GM19395 (cell line): ENCODE measurements at regions not wholly inside any gene's neighbourhood (a gene's known extent, or its start where the extent isn't known, plus 50 kb on each side); places are given as distances from the start of the nearest gene placed in this dataset.
"Not testable (repeated sequence)": the region's sequence is repeated elsewhere in the genome, so short reads cannot be mapped to it uniquely, and the experiment has no call there.

ENCODE experiments used
- ATAC-seq: cut with Tn5 transposase; IDR thresholded peaks from one replicate; pipeline ENCODE4 v1.9.1; 2021; ENCODE audit warnings: mild to moderate bottlenecking, moderate library complexity; ENCODE audit not compliant: unreplicated experiment

- ATAC-seq, result not testable (repeated sequence)
Observed at GRCh38 chr6:86283596-86283995, 640.9 kb upstream of the SYNCRIP start.

GRCh38 chr6:86276056-86276455 is 633.4 kb upstream of the SYNCRIP start:
- ATAC-seq, result no peak

- ATAC-seq, result no peak
Observed at GRCh38 chr6:86273936-86274335, 631.2 kb upstream of the SYNCRIP start.

GRCh38 chr6:86256615-86257187 is 614.0 kb upstream of the SYNCRIP start:
- ATAC-seq, result no peak

- no peak for ATAC-seq
Observed at GRCh38 chr6:86255973-86256372, 613.3 kb upstream of the SYNCRIP start.

DNA sequence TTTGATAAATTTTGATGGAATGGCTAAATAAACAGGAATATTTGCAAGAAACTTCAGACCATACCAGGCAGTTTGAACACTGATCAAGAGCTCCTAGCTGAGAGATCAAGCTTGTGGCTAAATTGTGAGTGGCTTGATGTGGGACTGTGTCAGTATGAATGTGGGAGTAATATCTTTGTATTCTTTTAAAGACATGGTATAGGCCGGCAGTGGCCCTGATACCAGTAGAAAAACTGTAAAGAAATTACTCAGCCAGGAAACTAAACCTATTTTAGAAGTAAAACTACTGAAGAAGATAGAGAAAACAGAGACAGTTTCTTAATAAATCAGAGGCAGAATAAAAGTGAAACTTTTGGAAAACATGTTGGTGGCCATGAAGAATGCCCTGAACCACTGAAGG is 608.4 kb upstream of the SYNCRIP start:
- no peak for ATAC-seq

- ATAC-seq, result no peak
Observed at GRCh38 chr6:86217906-86218305, 575.2 kb upstream of the SYNCRIP start.

DNA sequence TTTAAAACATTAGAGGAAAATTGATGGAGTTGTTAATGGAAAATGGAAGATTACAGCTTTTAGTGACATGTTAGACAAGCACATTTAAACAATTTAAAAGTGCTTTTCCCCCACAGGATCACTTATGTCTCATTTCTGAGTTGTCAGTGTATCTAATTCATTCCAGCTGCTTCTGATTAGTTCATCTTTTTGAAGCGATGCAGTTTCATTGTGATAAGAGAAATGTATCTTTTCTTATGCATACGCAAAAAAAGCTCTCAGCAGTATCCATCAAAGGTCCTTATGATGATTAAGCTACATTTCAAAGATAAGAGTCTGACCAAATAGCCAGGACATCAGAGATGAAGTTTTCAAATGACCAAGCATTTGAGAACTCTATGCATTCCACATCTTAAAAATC is 572.6 kb upstream of the SYNCRIP start:
- no peak for ATAC-seq

- ATAC-seq, result no peak
Observed at GRCh38 chr6:86205980-86206379, 563.3 kb upstream of the SYNCRIP start.

GRCh38 chr6:86203044-86203443 is 560.4 kb upstream of the SYNCRIP start:
- peak; percentile 76 for ATAC-seq

- no peak for ATAC-seq
Observed at GRCh38 chr6:86193821-86194220, 551.1 kb upstream of the SYNCRIP start.

- peak; percentile 97 for ATAC-seq
Observed at GRCh38 chr6:86192123-86192522, 549.4 kb upstream of the SYNCRIP start.

- ATAC-seq, result not testable (repeated sequence)
Observed at GRCh38 chr6:86175149-86175548, 532.5 kb upstream of the SYNCRIP start.

DNA sequence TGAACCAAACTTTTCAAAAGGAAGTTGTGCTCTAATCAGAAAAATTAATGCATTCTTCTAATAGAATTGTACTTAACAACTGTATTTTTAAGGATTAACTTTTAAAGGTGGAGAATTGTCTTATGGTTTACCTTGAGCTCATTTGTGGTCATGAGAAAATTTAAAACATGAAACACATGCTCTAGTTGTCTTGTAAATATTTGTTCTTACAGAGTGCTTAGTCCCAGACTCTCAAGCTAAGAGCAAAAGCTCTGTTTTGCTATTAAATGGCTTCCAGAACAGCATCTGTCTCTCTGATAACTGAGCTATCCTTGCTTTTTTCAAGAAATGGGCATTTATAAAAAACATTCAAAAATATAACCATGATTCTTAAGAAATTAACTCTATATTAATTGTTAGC is 512.2 kb upstream of the SYNCRIP start:
- ATAC-seq, result no peak

- ATAC-seq, result no peak
Observed at GRCh38 chr6:86153521-86153920, 510.8 kb upstream of the SYNCRIP start.

GRCh38 chr6:86152546-86152945 is 509.9 kb upstream of the SYNCRIP start:
- ATAC-seq, result no peak

DNA sequence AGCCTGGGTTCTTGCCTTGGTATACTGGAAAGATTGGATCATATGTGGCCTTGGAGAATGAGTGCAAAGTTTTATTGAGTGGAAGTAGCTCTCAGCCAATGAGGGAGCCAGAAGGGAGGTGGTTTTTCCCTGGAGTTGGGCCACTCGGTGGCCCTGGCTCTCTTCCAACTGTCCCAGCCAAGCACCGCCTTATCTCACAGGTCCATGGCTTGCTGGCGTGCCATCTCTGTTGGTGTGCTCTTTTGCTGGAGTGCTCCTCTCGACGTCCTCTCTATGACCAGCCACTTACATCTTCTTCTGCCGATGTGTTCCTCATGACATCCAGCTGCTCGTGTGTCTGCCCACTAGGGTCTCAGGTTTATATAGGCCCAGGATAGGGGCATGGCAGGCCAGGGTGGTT is 505.9 kb upstream of the SYNCRIP start:
- no peak for ATAC-seq

- ATAC-seq, result no peak
Observed at GRCh38 chr6:86147859-86148258, 505.2 kb upstream of the SYNCRIP start.

- ATAC-seq, result no peak
Observed at GRCh38 chr6:86147311-86147710, 504.6 kb upstream of the SYNCRIP start.

DNA sequence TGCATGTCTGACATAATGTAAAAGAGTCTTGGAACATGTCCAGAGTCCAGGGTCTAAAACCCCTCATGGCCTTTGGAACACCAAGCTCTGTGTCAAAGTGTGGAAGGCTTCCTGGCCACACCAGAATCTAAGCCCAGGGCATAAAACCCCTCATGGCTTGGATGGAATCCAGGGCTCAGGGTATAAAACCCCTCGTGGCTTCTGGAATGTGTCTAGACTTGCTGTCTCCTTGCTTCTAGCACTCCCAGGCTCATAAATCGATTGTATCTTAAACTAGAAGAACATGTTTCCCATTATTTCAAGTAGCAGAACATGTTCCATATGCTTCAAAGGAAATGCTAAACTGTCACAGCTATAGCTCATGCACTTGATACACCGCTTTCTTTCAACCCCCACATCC is 504.1 kb upstream of the SYNCRIP start:
- not testable (repeated sequence) for ATAC-seq

DNA sequence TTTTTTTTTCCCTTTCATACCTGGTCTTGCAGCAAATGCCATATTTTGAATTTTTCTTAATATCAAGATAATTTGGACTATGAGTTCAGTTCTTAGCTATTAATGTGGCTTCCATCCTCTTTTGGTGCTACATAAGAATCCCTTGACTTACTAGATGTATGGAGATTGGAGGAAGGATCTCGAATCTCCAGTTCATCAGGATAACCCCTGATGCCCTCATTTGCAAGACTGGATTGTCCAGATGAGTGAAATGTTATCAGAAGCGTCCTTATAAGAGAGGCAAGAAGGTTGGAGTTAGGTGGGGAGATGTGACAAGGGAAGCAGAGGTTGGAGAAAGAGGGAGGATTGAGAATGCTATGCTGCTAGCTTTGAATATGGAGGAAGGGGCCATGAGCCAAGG is 499.6 kb upstream of the SYNCRIP start:
- ATAC-seq, result no peak

- no peak for ATAC-seq
Observed at GRCh38 chr6:86128130-86128814, 485.6 kb upstream of the SYNCRIP start.

DNA sequence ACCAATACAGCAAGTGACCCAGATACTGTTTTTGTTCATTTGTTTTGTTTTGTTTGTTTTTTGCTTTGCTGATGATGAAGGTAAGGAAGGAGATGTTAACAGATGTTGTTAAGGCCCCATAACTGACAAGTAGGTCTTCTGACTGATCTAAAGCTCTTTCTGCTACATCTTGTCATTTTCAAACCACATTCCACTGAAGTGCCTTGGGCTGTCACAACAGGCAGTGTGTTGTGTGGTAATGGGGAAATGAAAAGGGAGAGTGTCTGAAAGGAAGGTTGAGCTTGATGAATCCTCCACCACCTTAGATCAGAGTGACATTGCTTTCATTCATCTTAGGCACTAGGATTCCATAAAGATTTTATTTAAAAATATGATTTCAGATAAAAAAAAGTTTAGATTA is 479.4 kb upstream of the SYNCRIP start:
- no peak for ATAC-seq
